H54 (cell line): ENCODE measurements at regions not wholly inside any gene's neighbourhood (a gene's known extent, or its start where the extent isn't known, plus 50 kb on each side); places are given as distances from the start of the nearest gene placed in this dataset.

Experiments
- DNase-seq: peaks from one replicate; pipeline ENCODE4 v3.0.0; 2011; ENCODE audit warnings: low spot score, mixed read lengths; ENCODE audit not compliant: insufficient read length
- FAIRE-seq: peaks from 3 replicates; lab custom pipeline; 2011; peaks lifted over from hg19 to GRCh38; lab: Jason Lieb, UNC
- POLR2A ChIP-seq: IDR thresholded peaks from 2 replicates; pipeline ENCODE4 v1.6.1; 2011; ENCODE audit warnings: low read depth, mild to moderate bottlenecking, low read length

- DNase-seq (no peak), FAIRE-seq (no peak)
- TF ChIP-seq POLR2A = no peak
Observed at GRCh38 chrX:109854096-109854495, 121.0 kb upstream of the ACSL4 start.

- TF ChIP-seq POLR2A = no peak
- no peak for DNase-seq
- FAIRE-seq = no peak
Observed at GRCh38 chrX:109855501-109855900, 122.4 kb upstream of the ACSL4 start.

- DNase-seq = no peak
Observed at GRCh38 chrX:109856974-109857373, 123.9 kb upstream of the ACSL4 start.

GRCh38 chrX:109857584-109858228 lies 124.6 kb upstream of the ACSL4 start:
- TF ChIP-seq POLR2A = no peak
- FAIRE-seq (no peak), DNase-seq (no peak)

More at GRCh38 chrX:109856974-109857373, 123.9 kb upstream of the ACSL4 start:
- no peak for FAIRE-seq
- TF ChIP-seq POLR2A = no peak

- no peak for TF ChIP-seq POLR2A
- FAIRE-seq (no peak), DNase-seq (no peak)
Observed at GRCh38 chrX:109858602-109859341, 125.7 kb upstream of the ACSL4 start.

GRCh38 chrX:109859651-109860050 lies 126.6 kb upstream of the ACSL4 start:
- FAIRE-seq (no peak), DNase-seq (no peak)
- TF ChIP-seq POLR2A = no peak

GRCh38 chrX:109862433-109862832 lies 129.4 kb upstream of the ACSL4 start:
- TF ChIP-seq POLR2A = no peak
- FAIRE-seq (no peak), DNase-seq (no peak)

GRCh38 chrX:109863811-109864210 lies 130.8 kb upstream of the ACSL4 start:
- DNase-seq = no peak
- no peak for TF ChIP-seq POLR2A
- FAIRE-seq = no peak

- DNase-seq = no peak
- FAIRE-seq = no peak
- no peak for TF ChIP-seq POLR2A
Observed at GRCh38 chrX:109871121-109871888, 131.6 kb upstream of the TMEM164 start.

GRCh38 chrX:109872021-109872732 lies 130.7 kb upstream of the TMEM164 start:
- TF ChIP-seq POLR2A = no peak
- FAIRE-seq = no peak
- no peak for DNase-seq

GRCh38 chrX:109873574-109873973 lies 129.3 kb upstream of the TMEM164 start:
- no peak for DNase-seq
- FAIRE-seq = no peak
- no peak for TF ChIP-seq POLR2A

- TF ChIP-seq POLR2A = no peak
- FAIRE-seq (no peak), DNase-seq (no peak)
Observed at GRCh38 chrX:109873983-109874382, 128.9 kb upstream of the TMEM164 start.

GRCh38 chrX:109874548-109874947 lies 128.4 kb upstream of the TMEM164 start:
- DNase-seq = no peak
- no peak for TF ChIP-seq POLR2A
- FAIRE-seq = no peak
